ENCODE measurements at regions not wholly inside any gene's neighbourhood (a gene's known extent, or its start where the extent isn't known, plus 50 kb on each side); places are given as distances from the start of the nearest gene placed in this dataset.
A peak's percentile ranks its signal among the peaks of the same experiment; 100 is the strongest.

GRCh38 chr2:43074592-43075053 is 151.8 kb downstream of the ZFP36L2 start:
- ChIA-PET CTCF (interaction anchor here (0.9 kb wide), 1 partner anchor 14 kb away, joined by 4 read pairs; no protein-coding TSS in a partner anchor), POLR2A (ENCODE audit: unreplicated experiment) (interaction anchor here (0.5 to 0.6 kb wide), 3 partner anchors 93 to 350 kb away, joined by 4 to 8 read pairs (median 4); no protein-coding TSS in a partner anchor)
- Histone ChIP-seq H2AFZ (no peak overlapping the region), H3K9me3 (ENCODE audit: insufficient read depth, low read depth) (no peaks in the 10 kb centered on the region), H3K4me1 (replicated peaks; ENCODE audit: insufficient read depth) (peaks cover 76% of the 10 kb centered on the region), H3F3A (ENCODE audit: insufficient read depth, low read depth) (peaks cover 62% of the 10 kb centered on the region), H3K9me2 (ENCODE audit: insufficient read depth) (no peaks in the 10 kb centered on the region), H3K4me2 (peak overlapping the region; percentile 92), H3K27me3 (ENCODE audit: insufficient read depth, low read depth) (no peaks in the 10 kb centered on the region), H3K27ac (peak overlapping the region; percentile 93), H4K20me1 (ENCODE audit: insufficient read depth) (no peaks in the 10 kb centered on the region), H3K79me2 (ENCODE audit: low read depth) (peaks cover 46% of the 10 kb centered on the region), H3K36me3 (ENCODE audit: low read depth) (0 out of 2 replicates have a peak, but pooled peaks cover 4% of the 10 kb centered on the region), H3K4me3 (peak overlapping the region; percentile 55)
- TF ChIP-seq CTCF (conservative IDR thresholded peaks at IDR 0.05) = no peak
- TF ChIP-seq EZH2 (IDR thresholded peaks at IDR 0.05; ENCODE audit: low read depth) = no peak
- DNase-seq = no peak
- intact Hi-C loops (cut with micrococcal nuclease; ENCODE audit: unreplicated experiment) = loop anchor here (1.0 to 5.0 kb wide), 8 partner anchors 12 to 1142 kb away; no protein-coding TSS in a partner anchor
- TSS peak; percentile 98 for BruUV-seq (replicated peaks)

GRCh38 chr2:43074052-43074451 is 152.4 kb downstream of the ZFP36L2 start:
- Histone ChIP-seq H3K4me1 (replicated peaks; ENCODE audit: insufficient read depth) (peaks cover 82% of the 10 kb centered on the region), H3K79me2 (ENCODE audit: low read depth) (peaks cover 46% of the 10 kb centered on the region), H3K27me3 (ENCODE audit: insufficient read depth, low read depth) (no peaks in the 10 kb centered on the region), H3K9me2 (ENCODE audit: insufficient read depth) (no peaks in the 10 kb centered on the region), H2AFZ (no peak overlapping the region), H3K9me3 (ENCODE audit: insufficient read depth, low read depth) (no peaks in the 10 kb centered on the region), H3K36me3 (ENCODE audit: low read depth) (0 out of 2 replicates have a peak, but pooled peaks cover 2% of the 10 kb centered on the region), H3K4me3 (peak overlapping the region; percentile 55), H3K27ac (peak overlapping the region; percentile 93), H4K20me1 (ENCODE audit: insufficient read depth) (no peaks in the 10 kb centered on the region), H3F3A (ENCODE audit: insufficient read depth, low read depth) (peaks cover 68% of the 10 kb centered on the region), H3K4me2 (peak overlapping the region; percentile 92)
- CTCF ChIA-PET = interaction anchor here (0.8 to 0.9 kb wide), 2 partner anchors 14 to 49 kb away, joined by 3 to 4 read pairs; no protein-coding TSS in a partner anchor
- intact Hi-C loops (cut with micrococcal nuclease; ENCODE audit: unreplicated experiment) = loop anchor here (2.0 to 5.0 kb wide), 5 partner anchors 85 to 1142 kb away; no protein-coding TSS in a partner anchor
- TF ChIP-seq CTCF (conservative IDR thresholded peaks at IDR 0.05) (no peak), EZH2 (IDR thresholded peaks at IDR 0.05; ENCODE audit: low read depth) (no peak)
- DNase-seq = no peak
- no TSS peak for BruUV-seq (replicated peaks)
- POLR2A ChIA-PET (ENCODE audit: unreplicated experiment) = interaction anchor here (0.5 to 0.8 kb wide), 5 partner anchors 19 to 84 kb away, joined by 3 to 8 read pairs (median 6); no protein-coding TSS in a partner anchor

GRCh38 chr2:43073401-43073825 is 153.0 kb downstream of the ZFP36L2 start:
- no peaks in the 10 kb centered on the region for H3K9me2 ChIP-seq (ENCODE audit: insufficient read depth)
- peaks cover 46% of the 10 kb centered on the region for H3K79me2 ChIP-seq (ENCODE audit: low read depth)
- no peaks in the 10 kb centered on the region for H4K20me1 ChIP-seq (ENCODE audit: insufficient read depth)
- H3K27me3 ChIP-seq (ENCODE audit: insufficient read depth, low read depth) = no peaks in the 10 kb centered on the region
- ChIA-PET CTCF (interaction anchor here (0.8 to 1.2 kb wide), 2 partner anchors 35 to 48 kb away, joined by 3 to 4 read pairs; no protein-coding TSS in a partner anchor), POLR2A (ENCODE audit: unreplicated experiment) (interaction anchor here (0.5 to 0.8 kb wide), 8 partner anchors 20 to 95 kb away, joined by 3 to 8 read pairs (median 5); no protein-coding TSS in a partner anchor)
- peak overlapping the region; percentile 92 for H3K4me2 ChIP-seq
- intact Hi-C loops (cut with micrococcal nuclease; ENCODE audit: unreplicated experiment) = loop anchor here (1.0 to 5.0 kb wide), 5 partner anchors 96 to 1141 kb away; no protein-coding TSS in a partner anchor
- TF ChIP-seq EZH2 (IDR thresholded peaks at IDR 0.05; ENCODE audit: low read depth) (no peak), CTCF (conservative IDR thresholded peaks at IDR 0.05) (no peak)
- no TSS peak for BruUV-seq (replicated peaks)
- H2AFZ ChIP-seq = no peak overlapping the region
- H3F3A ChIP-seq (ENCODE audit: insufficient read depth, low read depth) = peaks cover 74% of the 10 kb centered on the region
- peaks cover 88% of the 10 kb centered on the region for H3K4me1 ChIP-seq (replicated peaks; ENCODE audit: insufficient read depth)
- no peaks in the 10 kb centered on the region for H3K9me3 ChIP-seq (ENCODE audit: insufficient read depth, low read depth)
- peak overlapping the region; percentile 55 for H3K4me3 ChIP-seq
- peak; percentile 83 to 94 for DNase-seq
- no peaks in the 10 kb centered on the region for H3K36me3 ChIP-seq (ENCODE audit: low read depth)
- H3K27ac ChIP-seq = peak overlapping the region; percentile 93

Data from PC-9 (cell line).